HG03095 (cell line): ENCODE measurements at regions not wholly inside any gene's neighbourhood (a gene's known extent, or its start where the extent isn't known, plus 50 kb on each side); places are given as distances from the start of the nearest gene placed in this dataset.
"Not testable (repeated sequence)": the region's sequence is repeated elsewhere in the genome, so short reads cannot be mapped to it uniquely, and the experiment has no call there.

Experiments
- ATAC-seq: cut with Tn5 transposase; IDR thresholded peaks from one replicate; pipeline ENCODE4 v1.9.1; 2021; ENCODE audit warnings: moderate library complexity; ENCODE audit not compliant: unreplicated experiment

DNA sequence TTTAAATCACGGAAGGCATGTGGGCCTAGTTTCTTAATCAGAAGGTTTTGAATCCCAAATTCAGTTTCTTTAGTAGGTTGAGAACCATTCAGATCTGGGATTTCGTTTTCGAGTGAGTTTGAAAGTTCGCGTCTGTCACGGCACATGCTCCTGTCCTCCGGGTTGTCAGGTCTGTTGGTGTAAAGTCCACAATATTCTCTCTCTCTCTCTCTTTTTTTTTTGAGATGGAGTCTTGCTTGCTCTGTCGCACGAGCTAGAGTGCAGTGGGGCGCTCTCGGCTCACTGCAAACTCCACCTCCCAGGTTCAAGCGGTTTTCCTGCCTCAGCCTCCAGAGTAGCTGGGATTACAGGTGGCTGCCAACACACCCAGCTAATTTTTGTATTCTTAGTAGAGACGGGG, 4390.6 kb upstream of the TPTE start:
- not testable (repeated sequence) for ATAC-seq

DNA sequence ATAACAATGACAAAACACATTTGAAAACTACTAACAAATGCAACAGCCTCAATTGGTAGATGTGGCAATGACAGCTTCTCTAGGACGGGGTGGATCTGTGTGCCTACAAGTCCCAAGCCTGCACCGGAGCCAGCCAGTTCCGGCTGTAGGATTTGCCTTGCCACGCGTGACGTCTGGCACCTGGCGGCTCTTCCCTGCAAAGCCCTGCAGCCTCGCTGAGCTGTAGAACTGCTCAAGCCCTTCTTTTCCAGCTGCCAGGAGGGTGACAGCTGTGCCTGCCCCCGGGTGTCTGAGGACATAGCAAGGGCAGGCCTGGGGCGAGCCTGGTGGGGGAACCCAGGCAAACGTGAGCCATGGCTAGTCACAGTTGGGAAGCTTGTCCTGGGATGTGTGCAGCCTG, 4388.0 kb upstream of the TPTE start:
- ATAC-seq = not testable (repeated sequence)

DNA sequence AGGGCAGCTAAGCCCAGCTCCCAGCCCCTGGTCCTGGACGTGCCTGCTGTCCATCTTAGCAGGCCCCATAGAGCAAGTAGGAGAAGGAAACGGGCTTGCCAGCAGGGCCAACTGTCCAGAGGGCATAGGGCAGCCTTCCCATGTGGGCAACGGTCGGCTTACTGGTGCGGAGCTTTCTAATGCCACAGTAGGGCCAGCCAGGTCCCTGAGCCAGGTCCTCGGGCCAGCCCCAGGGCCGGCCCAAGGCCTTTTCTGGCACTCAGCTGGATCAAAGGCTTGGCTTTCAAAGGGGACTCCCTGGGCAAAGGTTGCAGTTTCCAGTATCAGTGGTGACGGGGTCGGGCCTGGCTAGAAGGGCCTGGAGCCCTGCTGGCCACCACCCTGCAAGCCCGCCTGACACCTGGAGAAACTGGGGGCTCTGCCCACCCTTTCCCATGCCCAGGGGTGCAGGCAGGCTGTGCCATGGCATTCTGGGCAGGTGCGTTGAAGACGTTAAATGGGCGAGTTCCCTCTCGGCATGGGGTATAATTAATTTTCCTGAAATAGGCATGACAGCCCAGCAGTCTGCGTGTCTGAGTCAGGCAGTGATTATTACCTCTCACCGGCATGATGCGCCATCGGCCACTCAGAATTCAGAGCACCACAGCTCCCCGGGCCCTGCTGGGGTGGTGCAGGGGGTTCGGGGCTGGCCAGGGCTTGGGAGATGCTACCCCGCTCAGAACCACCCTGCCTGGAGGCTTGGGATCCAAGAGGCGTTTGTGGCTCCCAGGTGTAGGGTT, 4387.3 kb upstream of the TPTE start:
- not testable (repeated sequence) for ATAC-seq

DNA sequence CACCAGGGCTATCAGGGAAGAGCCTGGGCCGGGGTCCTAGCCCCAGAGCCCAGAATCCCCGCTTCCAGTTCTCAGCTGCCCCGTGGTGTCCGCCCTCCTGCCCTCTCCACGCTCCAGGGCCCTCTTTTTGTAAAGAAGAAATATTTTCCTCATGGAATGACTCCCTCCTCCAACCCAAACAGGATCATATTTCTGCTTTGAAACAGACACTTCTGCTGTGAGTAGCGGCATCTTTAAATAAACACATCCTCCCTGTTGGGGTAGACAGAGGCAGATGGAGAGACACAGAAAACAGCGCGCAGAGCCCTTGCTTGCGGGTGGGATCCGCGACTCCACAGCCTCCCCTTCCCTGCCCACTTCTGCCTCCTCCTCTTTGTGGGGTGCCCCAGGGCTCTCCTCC, 4384.7 kb upstream of the TPTE start:
- ATAC-seq = not testable (repeated sequence)

DNA sequence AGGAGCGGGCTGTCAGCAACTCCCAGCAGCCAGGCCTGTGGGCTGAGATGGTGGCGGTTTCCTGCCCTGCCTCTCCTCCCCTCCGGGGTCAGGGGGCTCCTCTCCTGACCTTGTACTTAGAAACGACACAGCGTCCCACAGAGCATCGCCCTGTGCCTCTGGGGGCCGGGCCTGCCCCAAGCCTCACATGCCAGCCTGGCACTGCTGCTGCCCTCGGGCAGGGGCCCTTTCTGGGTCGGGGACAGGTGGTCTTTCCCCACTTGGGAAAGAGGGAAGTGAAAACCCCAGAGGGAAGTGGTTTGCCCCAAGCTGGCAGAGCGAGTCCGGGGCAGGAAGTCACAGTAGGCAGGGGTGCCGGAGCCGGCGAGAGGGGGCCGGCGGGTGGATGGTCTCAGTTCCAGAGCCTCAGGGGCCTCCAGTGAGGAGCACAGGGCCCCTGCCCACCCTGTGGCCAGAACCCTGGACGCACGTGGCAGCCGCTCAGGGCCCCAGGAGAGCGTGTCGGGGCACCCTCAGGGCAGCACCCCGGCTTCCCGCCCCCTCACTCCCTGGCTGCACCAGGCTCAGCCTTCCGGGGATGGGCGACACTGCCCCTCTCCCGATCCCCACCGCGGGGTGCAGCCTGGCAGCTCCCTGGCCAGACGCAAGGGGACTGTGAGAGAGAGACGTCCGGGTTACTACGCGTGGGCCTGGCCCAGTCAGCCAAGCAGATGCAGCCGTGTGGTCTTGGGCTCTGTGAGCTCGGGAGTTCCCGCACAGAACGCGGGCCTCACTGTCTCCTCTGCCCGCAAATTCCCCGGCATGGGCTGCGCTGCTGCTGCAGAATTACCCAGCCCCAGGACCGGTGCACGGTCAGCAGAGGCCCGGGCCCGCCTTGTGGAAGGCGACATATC, 4382.9 kb upstream of the TPTE start:
- ATAC-seq = not testable (repeated sequence)

DNA sequence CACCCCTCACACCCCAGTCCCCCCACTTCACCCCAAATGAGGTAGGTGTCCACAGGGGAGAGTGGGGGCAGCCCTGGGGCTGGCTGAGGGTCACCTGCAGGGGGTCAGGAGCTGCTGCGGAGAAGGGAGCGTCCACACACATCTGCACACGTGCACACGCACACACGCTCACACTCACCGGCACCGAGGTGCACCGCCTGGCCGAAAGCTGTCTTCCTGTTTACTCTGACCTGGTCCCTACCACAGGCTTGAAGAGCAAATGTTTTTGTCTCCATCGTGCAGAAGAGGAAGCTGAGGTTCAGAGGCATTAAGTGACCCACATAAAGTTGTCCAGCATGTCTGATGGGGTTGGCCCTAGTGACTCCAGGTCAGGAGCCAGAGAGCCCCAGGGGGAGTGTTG, 4382.1 kb upstream of the TPTE start:
- not testable (repeated sequence) for ATAC-seq

DNA sequence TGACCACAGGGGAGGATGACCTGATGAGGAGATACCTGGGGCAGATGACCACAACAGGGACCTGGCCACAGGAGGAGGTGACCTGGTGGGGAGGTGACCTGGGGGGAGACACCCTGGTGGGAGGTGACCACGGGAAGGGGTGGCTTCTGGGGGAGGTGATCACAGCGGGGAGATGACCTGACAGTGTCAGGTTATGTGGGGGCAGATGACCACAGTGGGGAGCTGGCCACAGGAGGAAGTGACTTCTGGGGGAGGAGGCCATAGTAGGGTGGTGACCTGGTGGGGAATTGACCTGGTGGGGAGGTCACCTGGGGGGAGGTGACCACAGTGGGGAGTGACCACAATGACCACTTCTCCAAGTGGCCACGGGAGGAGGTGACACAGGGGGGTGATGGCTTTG, 4381.5 kb upstream of the TPTE start:
- ATAC-seq = not testable (repeated sequence)

DNA sequence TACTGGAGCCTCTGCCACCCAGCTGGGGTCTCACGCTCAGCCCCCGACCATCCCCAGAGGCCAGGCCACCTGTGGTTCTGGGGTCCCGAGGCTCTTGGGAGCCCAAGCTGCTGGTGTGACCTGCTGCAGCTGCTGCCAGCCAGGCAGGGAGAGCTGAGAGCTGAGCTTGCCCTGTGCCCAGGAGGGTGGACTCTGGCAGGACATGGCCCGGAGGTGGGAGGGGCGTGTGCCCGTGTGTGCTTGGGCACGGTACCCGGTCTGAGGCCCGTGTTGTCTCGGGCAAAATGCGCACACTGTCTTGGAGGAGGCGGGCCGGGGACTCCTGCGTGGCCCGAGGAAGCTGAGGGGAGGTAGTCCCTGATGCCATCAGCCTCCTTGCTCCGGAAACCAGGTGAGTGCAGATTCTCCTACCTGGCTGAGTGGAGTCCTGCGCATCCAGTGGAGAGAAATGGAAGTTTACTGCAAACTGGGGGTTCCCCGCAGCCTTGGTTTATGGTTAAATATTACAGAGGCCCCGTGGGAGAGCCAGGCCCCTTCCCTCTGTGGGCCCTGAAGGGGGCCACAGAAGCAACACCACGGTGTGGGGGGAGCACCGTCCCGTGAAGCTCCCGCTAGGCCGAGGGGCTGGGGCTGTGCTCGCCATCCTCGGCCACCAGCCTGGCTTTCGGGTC, 4380.8 kb upstream of the TPTE start:
- ATAC-seq = not testable (repeated sequence)

DNA sequence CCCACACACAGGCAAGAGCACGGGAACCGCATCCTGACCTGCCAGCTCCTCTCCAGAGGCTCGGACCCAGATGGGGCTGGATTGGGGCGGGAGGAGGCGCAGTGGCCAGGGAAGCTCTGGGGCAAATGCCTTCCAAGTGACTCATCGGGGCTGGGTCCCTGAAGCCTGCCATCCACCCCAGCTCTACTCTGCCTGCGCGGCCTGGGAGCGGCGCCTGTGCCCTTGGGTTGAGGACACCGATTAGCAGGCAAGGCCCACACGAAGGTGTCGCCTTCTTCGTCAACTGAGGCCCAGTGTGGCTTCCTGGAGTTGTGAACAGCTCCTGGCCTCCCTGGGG, 4380.3 kb upstream of the TPTE start:
- ATAC-seq = not testable (repeated sequence)

DNA sequence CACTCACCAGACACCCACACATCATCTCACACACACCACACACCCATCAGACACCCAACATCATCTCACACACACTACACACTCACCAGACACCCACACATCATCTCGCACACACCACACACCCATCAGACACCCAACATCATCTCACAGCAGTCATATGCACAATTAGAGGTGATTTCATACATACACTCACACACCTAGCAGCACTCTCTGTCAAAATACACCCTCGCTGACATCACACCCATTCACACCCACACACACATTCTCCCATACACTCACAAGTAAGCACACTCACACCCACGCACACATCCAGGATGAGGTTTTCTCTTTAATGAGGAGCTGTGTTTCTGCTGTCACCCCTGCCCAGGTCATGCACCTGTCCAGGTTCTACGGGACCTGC, 4368.2 kb upstream of the TPTE start:
- ATAC-seq = not testable (repeated sequence)

DNA sequence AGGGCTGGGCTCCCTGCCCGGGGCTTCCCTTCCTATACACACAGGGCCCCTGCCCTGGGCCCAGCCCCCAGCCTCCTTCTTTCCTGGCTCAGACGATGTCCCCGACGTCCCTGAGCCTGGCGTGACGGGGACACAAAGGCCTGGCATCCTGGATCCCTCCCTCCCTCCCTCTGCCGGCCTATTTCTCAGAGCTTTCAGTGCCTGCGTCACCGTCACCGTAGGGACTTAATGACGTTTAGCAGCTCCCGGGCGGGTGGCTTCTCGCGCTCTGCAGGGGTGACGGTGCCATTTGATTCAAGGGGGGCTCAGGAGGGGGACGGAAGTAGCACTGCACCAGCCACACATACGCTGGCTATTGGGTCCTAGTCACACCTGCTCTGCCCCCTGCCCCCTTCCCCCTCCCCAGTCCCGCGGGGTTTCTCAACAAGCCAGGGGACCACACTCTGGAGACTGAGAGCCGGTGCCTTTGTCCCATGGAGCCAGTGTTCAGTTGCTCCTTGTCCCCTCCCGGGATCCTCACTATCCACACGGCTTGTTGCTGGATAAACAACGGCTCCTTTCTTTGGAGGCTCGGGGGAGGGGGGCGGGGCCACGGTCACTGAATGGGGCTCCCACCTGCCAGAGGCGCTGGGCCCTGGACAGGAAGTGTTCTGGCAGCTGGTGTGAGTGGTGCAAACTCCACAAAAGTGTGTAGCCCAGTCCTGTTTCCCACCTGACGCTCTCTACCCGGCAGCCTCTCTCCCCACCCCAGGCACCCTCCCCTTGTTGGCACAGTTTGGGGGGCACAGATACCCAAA, 4366.7 kb upstream of the TPTE start:
- not testable (repeated sequence) for ATAC-seq

DNA sequence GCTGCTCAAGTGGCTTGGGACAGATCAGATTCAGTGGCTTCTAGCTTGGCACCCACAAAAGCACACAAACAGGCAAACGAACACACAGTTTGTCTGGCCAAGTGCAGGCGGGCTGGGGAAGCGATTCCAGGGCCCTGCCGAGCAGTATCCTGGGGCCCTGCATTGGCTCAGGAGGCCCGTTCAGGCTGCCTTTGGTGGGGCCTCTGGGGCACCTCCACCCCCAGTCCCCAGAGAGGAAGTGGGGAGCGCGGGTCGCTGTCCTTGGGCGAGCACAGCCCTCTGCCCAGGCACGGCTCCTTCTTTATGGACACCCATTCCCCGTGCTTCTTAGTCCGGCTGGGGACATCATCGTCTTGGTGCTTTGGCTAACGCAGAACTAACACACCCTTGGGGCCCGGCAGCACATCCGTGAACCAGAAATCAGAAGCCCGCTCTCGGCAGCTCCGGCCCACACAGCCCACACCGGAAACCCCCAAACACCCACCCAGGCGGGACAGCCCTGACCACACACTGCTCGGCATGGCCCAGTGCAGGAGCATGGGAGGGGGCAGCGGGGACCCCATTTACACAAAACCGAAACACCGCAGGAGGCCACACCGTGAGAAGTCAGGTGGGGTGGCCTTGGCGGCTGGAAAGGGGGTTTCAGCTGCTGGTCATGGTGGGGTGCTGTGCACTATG, 4364.5 kb upstream of the TPTE start:
- ATAC-seq = not testable (repeated sequence)

DNA sequence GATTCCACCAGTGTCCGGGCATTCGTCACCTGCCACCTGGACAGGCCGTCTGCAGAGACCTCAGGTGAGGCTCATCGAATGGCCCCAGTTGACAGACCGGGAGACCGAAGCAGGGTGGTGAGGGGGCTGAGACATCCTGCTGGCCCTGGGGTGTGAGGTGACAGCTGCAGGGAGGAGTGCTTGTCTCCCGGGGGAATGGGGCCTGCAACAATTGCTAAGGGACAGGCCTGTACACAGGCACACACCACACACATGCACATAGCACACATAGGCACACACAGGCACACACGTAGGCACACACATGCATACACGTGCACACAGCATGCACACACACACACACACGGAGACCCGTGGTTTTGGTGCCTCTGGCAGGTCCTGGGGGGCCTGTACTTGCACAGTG, 4363.9 kb upstream of the TPTE start:
- not testable (repeated sequence) for ATAC-seq

DNA sequence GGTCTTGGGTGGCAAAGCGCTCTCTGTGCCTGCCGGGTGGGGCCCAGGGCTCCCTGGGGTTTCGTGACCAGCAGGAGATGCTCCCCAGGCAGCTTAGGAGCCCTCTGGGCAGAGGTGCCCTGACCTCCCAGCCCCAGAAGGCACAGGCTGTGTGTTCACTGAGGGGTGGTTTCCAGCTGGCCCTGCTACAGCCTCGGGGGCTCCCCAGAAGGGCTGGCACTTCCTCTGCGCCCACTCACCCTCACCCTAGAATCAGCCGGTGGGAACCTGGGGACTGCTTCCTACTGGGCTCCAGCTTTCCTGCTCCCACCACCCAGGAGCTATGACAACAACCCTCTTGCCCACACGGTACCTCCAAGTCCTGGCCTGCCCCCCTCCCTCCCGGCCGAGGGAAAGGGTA, 4363.2 kb upstream of the TPTE start:
- not testable (repeated sequence) for ATAC-seq
